NB4 (cell line): ENCODE measurements at regions not wholly inside any gene's neighbourhood (a gene's known extent, or its start where the extent isn't known, plus 50 kb on each side); places are given as distances from the start of the nearest gene placed in this dataset.

ENCODE experiments used
- DNase-seq: peaks from one replicate; pipeline ENCODE4 v3.0.0; 2010; ENCODE audit warnings: low read depth
- H3K4me3 ChIP-seq: one replicate; pipeline ENCODE4 v1.5.1; 2011; ENCODE audit warnings: mild to moderate bottlenecking, low read depth, low read length, moderate library complexity
- MYC ChIP-seq: IDR thresholded peaks from 2 replicates; pipeline ENCODE4 v1.6.1; 2011; ENCODE audit warnings: low read depth, low read length
- POLR2A ChIP-seq: IDR thresholded peaks from 2 replicates; pipeline ENCODE4 v1.6.1; 2011; ENCODE audit warnings: mild to moderate bottlenecking; ENCODE audit not compliant: insufficient read length; ENCODE audit errors: extremely low read depth
- TF ChIP-seq, protein P1 (sequence below): IDR thresholded peaks from one replicate; pipeline ENCODE4 v1.5.1; 2012; ENCODE audit warnings: low read depth, low read length
- TF ChIP-seq, protein P2 (sequence below): IDR thresholded peaks from 2 replicates; pipeline ENCODE4 v1.6.1; 2011; ENCODE audit warnings: low read depth, low read length

DNA sequence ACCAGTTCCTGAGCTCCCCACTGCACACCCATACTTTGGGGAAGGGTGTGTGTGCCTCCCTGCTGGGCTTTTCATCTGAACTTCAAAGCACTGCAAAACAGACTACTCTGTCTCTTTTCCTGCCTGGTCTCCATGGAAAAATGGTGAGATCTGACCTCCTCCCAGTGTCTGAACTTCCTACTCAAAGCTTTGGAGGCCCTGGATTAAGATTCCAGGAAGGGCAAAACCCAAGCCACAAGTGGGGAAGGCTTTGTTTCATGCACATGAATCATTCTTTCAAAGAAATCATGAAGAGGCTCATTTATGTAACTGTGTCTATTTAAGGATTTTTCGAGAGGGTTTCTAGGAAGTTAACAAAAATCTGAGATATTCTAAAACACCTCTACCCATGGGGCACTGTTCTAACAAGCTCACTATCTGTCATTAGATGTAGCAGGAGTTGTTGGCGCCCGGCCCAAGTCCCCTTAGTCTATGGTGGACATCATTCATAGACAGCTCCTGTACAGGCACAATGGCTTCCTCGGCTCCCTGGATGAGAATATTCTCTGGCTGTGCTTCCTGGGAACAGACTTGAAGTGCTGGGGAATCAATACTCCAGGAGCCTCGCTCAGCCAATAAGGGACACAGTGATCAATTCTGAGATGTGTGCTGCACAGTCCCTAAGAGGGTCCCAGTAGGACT, 224.0 kb downstream of the KTN1 start:
- H3K4me3 ChIP-seq, result no peak overlapping the region
- TF ChIP-seq MYC, result no peak
- no peak for DNase-seq

DNA sequence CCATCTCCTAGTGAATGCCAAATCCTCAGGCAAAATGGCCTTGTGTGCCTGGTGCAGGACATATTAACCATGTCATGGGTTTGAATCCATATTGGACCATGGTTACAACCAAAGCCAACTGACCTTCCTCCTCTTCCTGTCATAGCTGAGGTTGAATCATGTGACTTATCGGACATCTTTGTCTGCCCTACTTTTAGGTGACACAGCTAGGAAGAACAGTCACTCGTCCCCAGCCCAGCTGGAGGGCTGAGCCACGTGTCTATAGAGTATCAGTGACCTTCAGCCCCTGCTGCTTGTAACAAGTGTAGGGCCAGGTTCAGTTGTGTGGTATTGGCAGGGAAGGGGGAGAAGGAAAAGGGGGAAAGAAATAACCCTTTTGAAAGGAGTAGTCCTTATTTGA, 225.2 kb downstream of the KTN1 start:
- DNase-seq, result no peak
- H3K4me3 ChIP-seq, result no peak overlapping the region
- no peak for TF ChIP-seq MYC
- TF ChIP-seq, protein P1, sequence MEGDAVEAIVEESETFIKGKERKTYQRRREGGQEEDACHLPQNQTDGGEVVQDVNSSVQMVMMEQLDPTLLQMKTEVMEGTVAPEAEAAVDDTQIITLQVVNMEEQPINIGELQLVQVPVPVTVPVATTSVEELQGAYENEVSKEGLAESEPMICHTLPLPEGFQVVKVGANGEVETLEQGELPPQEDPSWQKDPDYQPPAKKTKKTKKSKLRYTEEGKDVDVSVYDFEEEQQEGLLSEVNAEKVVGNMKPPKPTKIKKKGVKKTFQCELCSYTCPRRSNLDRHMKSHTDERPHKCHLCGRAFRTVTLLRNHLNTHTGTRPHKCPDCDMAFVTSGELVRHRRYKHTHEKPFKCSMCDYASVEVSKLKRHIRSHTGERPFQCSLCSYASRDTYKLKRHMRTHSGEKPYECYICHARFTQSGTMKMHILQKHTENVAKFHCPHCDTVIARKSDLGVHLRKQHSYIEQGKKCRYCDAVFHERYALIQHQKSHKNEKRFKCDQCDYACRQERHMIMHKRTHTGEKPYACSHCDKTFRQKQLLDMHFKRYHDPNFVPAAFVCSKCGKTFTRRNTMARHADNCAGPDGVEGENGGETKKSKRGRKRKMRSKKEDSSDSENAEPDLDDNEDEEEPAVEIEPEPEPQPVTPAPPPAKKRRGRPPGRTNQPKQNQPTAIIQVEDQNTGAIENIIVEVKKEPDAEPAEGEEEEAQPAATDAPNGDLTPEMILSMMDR, result no peak

DNA sequence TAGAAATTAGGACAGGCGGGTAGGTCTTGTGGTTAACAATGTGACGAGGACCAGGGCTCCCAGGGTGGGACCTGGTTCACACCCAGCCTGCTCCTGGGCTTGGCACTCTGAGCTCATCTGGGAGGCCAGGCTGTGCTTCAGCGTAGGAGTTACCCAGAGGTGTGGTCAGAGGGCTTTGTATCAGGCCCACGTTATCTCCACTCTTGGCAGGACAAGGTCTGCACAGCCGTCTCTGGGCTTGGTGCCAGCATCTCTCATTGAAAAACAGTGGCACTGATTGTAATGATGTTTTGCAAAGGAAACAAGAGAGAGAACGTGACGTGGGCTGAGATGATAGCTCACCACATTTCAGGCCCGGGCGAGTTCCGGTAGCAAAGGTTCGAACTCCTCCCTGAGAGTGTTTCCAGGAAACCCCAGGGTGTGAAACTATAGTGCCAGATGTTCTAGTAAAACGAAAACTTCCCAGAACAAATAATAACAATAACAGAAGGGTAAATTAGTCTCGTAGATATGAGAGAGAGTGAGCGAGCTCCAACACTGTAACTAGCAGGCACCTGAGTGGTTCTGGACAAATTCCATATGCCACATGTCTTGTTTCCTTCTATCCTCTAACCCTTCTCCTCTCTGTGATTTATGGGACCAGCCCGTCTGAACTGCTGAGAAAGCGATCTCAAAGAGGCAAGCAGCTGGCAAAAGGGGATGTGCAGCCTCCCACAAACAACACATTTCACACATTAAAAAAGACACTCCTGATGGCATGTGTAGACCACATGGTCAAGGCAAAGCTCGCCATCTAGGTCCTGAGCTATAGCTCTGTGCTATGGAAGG, 227.3 kb downstream of the KTN1 start:
- TF ChIP-seq, protein P2, sequence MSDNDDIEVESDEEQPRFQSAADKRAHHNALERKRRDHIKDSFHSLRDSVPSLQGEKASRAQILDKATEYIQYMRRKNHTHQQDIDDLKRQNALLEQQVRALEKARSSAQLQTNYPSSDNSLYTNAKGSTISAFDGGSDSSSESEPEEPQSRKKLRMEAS, result no peak
- no peak for TF ChIP-seq POLR2A
- TF ChIP-seq MYC, result no peak
- TF ChIP-seq, protein P1, result no peak
- no peak overlapping the region for H3K4me3 ChIP-seq
- no peak for DNase-seq

DNA sequence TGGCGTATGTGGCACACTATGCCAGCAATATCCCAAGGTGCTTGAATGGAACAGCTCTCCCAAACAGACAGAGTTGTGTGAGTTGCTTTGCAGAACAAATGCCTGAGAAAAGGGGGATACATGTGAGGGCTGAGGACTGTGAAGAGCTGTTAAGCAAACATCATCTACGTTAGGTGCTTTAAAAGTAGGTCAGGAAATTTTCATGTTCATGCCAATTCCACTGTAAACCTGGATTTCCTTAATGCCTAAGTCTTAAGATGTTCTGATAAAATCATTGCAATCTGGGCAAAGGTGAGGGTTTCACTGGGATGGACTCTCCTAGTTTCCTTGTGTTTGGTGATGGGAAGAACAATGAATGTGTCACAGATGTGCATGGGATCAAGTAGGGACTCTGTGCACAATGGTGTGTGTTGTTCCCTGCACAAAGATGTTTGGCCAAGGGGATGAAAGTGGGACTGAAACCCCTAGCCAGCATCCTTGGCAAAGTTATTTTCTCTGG, 227.9 kb downstream of the KTN1 start:
- no peak for DNase-seq
- TF ChIP-seq MYC (no peak), POLR2A (no peak)
- TF ChIP-seq, protein P1, result no peak
- TF ChIP-seq, protein P2, result no peak
- no peak overlapping the region for H3K4me3 ChIP-seq

DNA sequence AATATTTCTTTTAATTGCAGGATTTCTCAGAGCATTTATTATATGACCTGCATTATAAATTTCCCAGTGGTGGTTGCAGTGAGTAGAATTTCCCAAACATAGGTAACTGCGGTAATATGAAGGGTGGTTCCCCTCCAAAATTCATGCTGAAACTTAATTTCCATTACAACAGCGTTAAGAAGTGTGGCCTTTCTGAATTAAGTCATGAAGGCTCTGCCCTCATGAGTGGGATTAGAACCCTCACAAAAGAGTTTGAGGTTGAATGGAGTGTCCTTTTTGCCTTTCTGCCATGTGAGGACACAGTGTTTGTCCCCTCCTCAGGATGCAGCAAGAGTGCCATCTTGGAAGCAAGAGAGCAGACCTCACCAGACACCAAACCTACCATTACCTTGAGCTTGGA, 233.6 kb downstream of the KTN1 start:
- TF ChIP-seq, protein P1, result no peak
- no peak for TF ChIP-seq POLR2A
- no peak for TF ChIP-seq MYC
- TF ChIP-seq, protein P2, result no peak
- H3K4me3 ChIP-seq, result no peak overlapping the region
- no peak for DNase-seq

DNA sequence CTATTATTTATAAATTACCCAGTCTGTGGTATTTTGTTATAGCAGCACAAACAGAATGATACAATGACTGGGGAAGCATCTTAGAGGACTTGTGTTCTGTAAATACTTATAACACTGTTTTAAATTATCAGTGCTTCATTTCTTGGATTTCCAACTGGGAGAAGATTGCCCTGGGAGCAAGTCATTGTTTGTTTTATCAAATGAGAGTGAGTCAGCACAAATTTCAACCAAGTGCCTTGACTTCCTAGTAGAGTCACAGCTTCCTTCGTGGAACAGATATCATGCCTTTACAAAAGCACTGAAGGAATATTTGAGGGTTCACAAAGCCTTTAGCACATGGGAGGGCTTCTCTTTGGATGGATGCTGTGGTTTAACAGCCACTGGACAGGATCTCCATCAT, 234.1 kb downstream of the KTN1 start:
- H3K4me3 ChIP-seq, result no peak overlapping the region
- no peak for DNase-seq
- TF ChIP-seq, protein P2, result no peak
- no peak for TF ChIP-seq MYC
- TF ChIP-seq, protein P1, result no peak
- no peak for TF ChIP-seq POLR2A
